ENCODE measurements at regions not wholly inside any gene's neighbourhood (a gene's known extent, or its start where the extent isn't known, plus 50 kb on each side); places are given as distances from the start of the nearest gene placed in this dataset.

DNA sequence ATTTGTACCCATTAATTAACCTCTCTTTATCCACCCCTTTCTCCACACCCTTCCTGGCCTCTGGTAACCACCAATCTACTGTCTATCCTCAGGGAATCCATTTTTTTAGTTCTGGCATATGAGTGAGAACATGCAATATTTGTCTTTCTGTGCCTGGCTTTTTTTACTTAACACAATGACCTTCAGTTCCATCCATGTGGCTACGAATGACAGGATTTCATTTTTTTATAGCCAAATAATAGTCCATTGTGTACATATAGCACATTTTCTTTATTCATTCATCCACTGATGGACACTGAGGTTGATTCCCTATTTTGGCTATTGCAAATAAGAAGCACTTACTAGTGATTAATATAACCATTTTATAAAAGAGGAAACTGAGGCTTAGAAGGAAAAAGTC, 109.9 kb upstream of the NANOGP8 start:
- no peak for ATAC-seq (ENCODE audit: low FRiP score in 2 of 2)
- no peak for DNase-seq
- Histone ChIP-seq H3K4me3 (no peak overlapping the region), H3K27ac (no peak overlapping the region), H3K36me3 (no peaks in the 10 kb centered on the region), H3K9me3 (peaks cover 0 to 16% (median 10%) of the 10 kb centered on the region in 4 donors), H3K27me3 (no peaks in the 10 kb centered on the region), H3K4me1 (no peaks in the 10 kb centered on the region)
- TF ChIP-seq POLR2AphosphoS5 (IDR thresholded peaks at IDR 0.05) (no peak), CTCF (IDR thresholded peaks at IDR 0.05) (no peak)
- WGBS, 2 donors, result 85 to 89% methylated on average over 1 of the region's 1 CpG

DNA sequence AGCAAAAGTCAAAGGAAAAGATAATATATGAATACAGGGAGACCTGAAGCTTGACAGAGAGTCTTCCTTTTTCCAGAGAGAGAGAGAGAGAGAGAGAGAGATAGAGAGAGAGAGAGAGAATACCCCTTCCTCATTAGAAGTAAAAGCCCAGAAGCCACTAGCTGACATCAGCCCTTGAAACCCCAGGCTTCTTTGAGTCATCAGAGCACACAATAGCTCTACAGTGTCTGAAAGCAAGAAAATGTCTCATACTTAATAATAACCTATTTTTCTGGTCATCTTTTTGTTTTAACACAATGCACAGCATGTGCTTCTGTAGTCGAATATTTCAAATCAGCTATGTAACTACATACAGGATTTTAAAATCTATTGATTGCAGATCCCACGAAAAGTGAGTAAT, 109.2 kb upstream of the NANOGP8 start:
- Histone ChIP-seq H3K4me1 (no peaks in the 10 kb centered on the region), H3K36me3 (no peaks in the 10 kb centered on the region), H3K27ac (no peak overlapping the region), H3K9me3 (peaks cover 0 to 16% (median 11%) of the 10 kb centered on the region in 4 donors), H3K4me3 (no peak overlapping the region), H3K27me3 (no peaks in the 10 kb centered on the region)
- no peak for ATAC-seq (ENCODE audit: low FRiP score in 2 of 2)
- 88 to 89% methylated on average over 2 of the region's 2 CpGs for WGBS, 2 donors
- TF ChIP-seq POLR2A (IDR thresholded peaks at IDR 0.05), result no peak
- no peak for TF ChIP-seq POLR2AphosphoS5 (IDR thresholded peaks at IDR 0.05)
- TF ChIP-seq CTCF (IDR thresholded peaks at IDR 0.05), result no peak
- no peak for DNase-seq

GRCh38 chr15:35191783-35192182, 106.7 kb upstream of the NANOGP8 start:
- ATAC-seq (ENCODE audit: low FRiP score in 2 of 2) (no peak), DNase-seq (no peak)
- TF ChIP-seq EP300 (IDR thresholded peaks at IDR 0.05), result no peak
- no peak for TF ChIP-seq CTCF (IDR thresholded peaks at IDR 0.05)
- TF ChIP-seq POLR2AphosphoS5 (IDR thresholded peaks at IDR 0.05), result no peak
- TF ChIP-seq POLR2A (IDR thresholded peaks at IDR 0.05), result no peak
- 88 to 94% methylated on average over 2 of the region's 2 CpGs for WGBS, 2 donors
- H3K27ac ChIP-seq, result no peak overlapping the region
- no peaks in the 10 kb centered on the region for H3K27me3 ChIP-seq
- H3K4me1 ChIP-seq, result no peaks in the 10 kb centered on the region
- H3K9me3 ChIP-seq, result peaks cover 0 to 16% (median 11%) of the 10 kb centered on the region in 4 donors
- no peaks in the 10 kb centered on the region for H3K36me3 ChIP-seq
- H3K4me3 ChIP-seq, result no peak overlapping the region

- 43 to 46% methylated on average over 1 of the region's 1 CpG for WGBS, 2 donors
- Histone ChIP-seq H3K4me3 (no peak overlapping the region), H3K36me3 (no peaks in the 10 kb centered on the region), H3K9me3 (peaks cover 0 to 10% (median 1%) of the 10 kb centered on the region in 4 donors), H3K27ac (no peak overlapping the region), H3K4me1 (no peaks in the 10 kb centered on the region), H3K27me3 (no peaks in the 10 kb centered on the region)
- TF ChIP-seq POLR2AphosphoS5 (IDR thresholded peaks at IDR 0.05) (no peak), CTCF (IDR thresholded peaks at IDR 0.05) (no peak), POLR2A (IDR thresholded peaks at IDR 0.05) (no peak), EP300 (IDR thresholded peaks at IDR 0.05) (no peak)
- ATAC-seq (ENCODE audit: low FRiP score in 2 of 2) (no peak), DNase-seq (no peak)
Measured at GRCh38 chr15:35186346-35186745, 101.3 kb upstream of the NANOGP8 start.

GRCh38 chr15:35184646-35185045, 99.6 kb upstream of the NANOGP8 start:
- H3K4me1 ChIP-seq, result no peaks in the 10 kb centered on the region
- TF ChIP-seq POLR2AphosphoS5 (IDR thresholded peaks at IDR 0.05) (no peak), POLR2A (IDR thresholded peaks at IDR 0.05) (no peak), CTCF (IDR thresholded peaks at IDR 0.05) (no peak)
- H3K4me3 ChIP-seq, result no peak overlapping the region
- H3K27me3 ChIP-seq, result no peaks in the 10 kb centered on the region
- no peaks in the 10 kb centered on the region for H3K36me3 ChIP-seq
- H3K9me3 ChIP-seq, result no peaks in the 10 kb centered on the region
- ATAC-seq (ENCODE audit: low FRiP score in 2 of 2) (no peak), DNase-seq (no peak)
- 64 to 79% methylated on average over 1 of the region's 1 CpG for WGBS, 2 donors
- H3K27ac ChIP-seq, result no peak overlapping the region

All from upper lobe of left lung (tissue), 6 donors.